BLaER1 treated with 17β-estradiol and CSF1 and Interleukin-3, amounts not matched to agents 10 nM and 100 nM (cell line): ENCODE measurements at regions not wholly inside any gene's neighbourhood (a gene's known extent, or its start where the extent isn't known, plus 50 kb on each side); places are given as distances from the start of the nearest gene placed in this dataset.

Source experiments
- H3K27ac ChIP-seq, 11 experiments: shearing (Covaris generic); formaldehyde crosslinking; 2 replicates each; pipeline ENCODE4 v1.8.1; 2022
- H3K27me3 ChIP-seq, 11 experiments: shearing (Covaris generic); formaldehyde crosslinking; 2 replicates each; pipeline ENCODE4 v1.8.1; 2022
- H3K36me3 ChIP-seq, 11 experiments: shearing (Covaris generic); formaldehyde crosslinking; 2 replicates each; pipeline ENCODE4 v1.8.1; 2022
- H3K4me1 ChIP-seq, 10 experiments: shearing (Covaris generic); formaldehyde crosslinking; 2 replicates each; pipeline ENCODE4 v1.8.1; 2022
- H3K4me2 ChIP-seq, 11 experiments: shearing (Covaris generic); formaldehyde crosslinking; 2 replicates each; pipeline ENCODE4 v1.8.1; 2022
- H3K4me3 ChIP-seq, 10 experiments: shearing (Covaris generic); formaldehyde crosslinking; 2 replicates each; pipeline ENCODE4 v1.8.1; 2022
- H3K9ac ChIP-seq, 11 experiments: shearing (Covaris generic); formaldehyde crosslinking; 2 replicates each; pipeline ENCODE4 v1.8.1; 2022
- H3K9me3 ChIP-seq, 11 experiments: shearing (Covaris generic); formaldehyde crosslinking; replicated peaks in 1 of 11; 2 replicates each; pipeline ENCODE4 v1.8.1; 2022
- H4K20me1 ChIP-seq, 11 experiments: shearing (Covaris generic); formaldehyde crosslinking; 2 replicates each; pipeline ENCODE4 v1.8.1; 2022
- Cebpa-rat ChIP-seq, 11 experiments: shearing (Covaris generic); IDR thresholded peaks; 2 replicates each; pipeline ENCODE4 v1.8.1; 2022

GRCh38 chr11:18878211-18878610 lies 61.0 kb downstream of the MRGPRX1 start:
- Histone ChIP-seq H3K4me2 (no peak overlapping the region), H3K9ac (no peak overlapping the region), H3K36me3 (no peaks in the 10 kb centered on the region), H3K4me3 (no peak overlapping the region), H3K4me1 (no peaks in the 10 kb centered on the region), H3K9me3 (no peaks in the 10 kb centered on the region), H4K20me1 (no peaks in the 10 kb centered on the region), H3K27ac (no peak overlapping the region), H3K27me3 (no peaks in the 10 kb centered on the region)
- TF ChIP-seq Cebpa-rat (IDR thresholded peaks at IDR 0.05) = no peak

GRCh38 chr11:18865951-18866350 lies 73.3 kb downstream of the MRGPRX1 start:
- Histone ChIP-seq H3K9me3 (0 out of 22 replicates have a peak, but pooled peaks cover 0 to 6% (median 0%) of the 10 kb centered on the region in 11 experiments), H3K27me3 (no peaks in the 10 kb centered on the region), H3K4me1 (no peaks in the 10 kb centered on the region), H3K9ac (no peak overlapping the region), H3K36me3 (no peaks in the 10 kb centered on the region), H3K27ac (no peak overlapping the region), H3K4me2 (no peak overlapping the region), H3K4me3 (no peak overlapping the region), H4K20me1 (no peaks in the 10 kb centered on the region)
- no peak for TF ChIP-seq Cebpa-rat (IDR thresholded peaks at IDR 0.05)

GRCh38 chr11:18865261-18865660 lies 73.7 kb upstream of the PTPN5 start:
- Histone ChIP-seq H3K4me3 (no peak overlapping the region), H3K9me3 (0 out of 22 replicates have a peak, but pooled peaks cover 0 to 6% (median 0%) of the 10 kb centered on the region in 11 experiments), H3K27me3 (no peaks in the 10 kb centered on the region), H4K20me1 (no peaks in the 10 kb centered on the region), H3K9ac (no peak overlapping the region), H3K27ac (no peak overlapping the region), H3K4me2 (no peak overlapping the region), H3K36me3 (no peaks in the 10 kb centered on the region), H3K4me1 (no peaks in the 10 kb centered on the region)
- no peak for TF ChIP-seq Cebpa-rat (IDR thresholded peaks at IDR 0.05)

- H4K20me1 ChIP-seq = no peaks in the 10 kb centered on the region
- no peak overlapping the region for H3K4me3 ChIP-seq
- H3K9me3 ChIP-seq = peaks cover 0 to 26% (median 12%) of the 10 kb centered on the region in 11 experiments; a peak in 14 of 22 replicates
- H3K36me3 ChIP-seq = no peaks in the 10 kb centered on the region
- no peak overlapping the region for H3K27ac ChIP-seq
- no peaks in the 10 kb centered on the region for H3K27me3 ChIP-seq
- peaks cover 0 to 7% (median 0%) of the 10 kb centered on the region in 10 experiments; a peak in 4 of 20 replicates for H3K4me1 ChIP-seq
- TF ChIP-seq Cebpa-rat (IDR thresholded peaks at IDR 0.05) = no peak
- no peak overlapping the region for H3K4me2 ChIP-seq
- H3K9ac ChIP-seq = no peak overlapping the region
Measured at GRCh38 chr11:18853086-18853720, 61.6 kb upstream of the PTPN5 start.

GRCh38 chr11:18849406-18849805 lies 57.8 kb upstream of the PTPN5 start:
- Histone ChIP-seq H3K4me2 (no peak overlapping the region), H3K9me3 (peaks cover 0 to 4% (median 3%) of the 10 kb centered on the region in 11 experiments; a peak in 12 of 22 replicates), H3K36me3 (no peaks in the 10 kb centered on the region), H3K4me1 (peaks cover 0 to 13% (median 5%) of the 10 kb centered on the region in 10 experiments; a peak in 13 of 20 replicates), H3K27ac (no peak overlapping the region), H3K27me3 (no peaks in the 10 kb centered on the region), H4K20me1 (no peaks in the 10 kb centered on the region), H3K4me3 (no peak overlapping the region), H3K9ac (no peak overlapping the region)
- no peak for TF ChIP-seq Cebpa-rat (IDR thresholded peaks at IDR 0.05)

GRCh38 chr11:18844753-18845367 lies 53.3 kb upstream of the PTPN5 start:
- Histone ChIP-seq H3K9ac (no peak overlapping the region), H3K9me3 (peaks cover 9 to 18% (median 12%) of the 10 kb centered on the region in 11 experiments), H3K4me1 (peaks cover 0 to 12% (median 8%) of the 10 kb centered on the region in 10 experiments; a peak in 12 of 20 replicates), H3K27me3 (no peaks in the 10 kb centered on the region), H4K20me1 (no peaks in the 10 kb centered on the region), H3K4me3 (no peak overlapping the region), H3K36me3 (no peaks in the 10 kb centered on the region), H3K4me2 (peak overlapping the region in 6 of 11 experiments; percentile 3 to 58 (median 36); a peak in 10 of 22 replicates), H3K27ac (no peak overlapping the region)
- TF ChIP-seq Cebpa-rat (IDR thresholded peaks at IDR 0.05) = no peak
